ENCODE measurements at regions not wholly inside any gene's neighbourhood (a gene's known extent, or its start where the extent isn't known, plus 50 kb on each side); places are given as distances from the start of the nearest gene placed in this dataset.

GRCh38 chr12:27183342-27183741 lies 60.7 kb upstream of the STK38L start:
- Mint-ChIP-seq H3K9me3 (no peaks in the 10 kb centered on the region), H3K4me1 (ENCODE audit: low read depth) (peaks cover 39% of the 10 kb centered on the region)

GRCh38 chr12:27185234-27186021 lies 58.7 kb upstream of the STK38L start:
- peak; percentile 71 for DNase-seq
- Mint-ChIP-seq H3K27ac (no peak overlapping the region), H3K9me3 (no peaks in the 10 kb centered on the region), H3K27me3 (ENCODE audit: low read depth) (no peaks in the 10 kb centered on the region), H3K36me3 (ENCODE audit: low read depth) (no peaks in the 10 kb centered on the region), H3K4me3 (no peak overlapping the region), H3K4me1 (ENCODE audit: low read depth) (peaks cover 19% of the 10 kb centered on the region)
- intact Hi-C loops (cut with micrococcal nuclease) = loop anchor here (1.0 kb wide), 1 partner anchor 59 kb away; the partner anchor contains the start of gene STK38L
- CTCF ChIA-PET = interaction anchor here (1.1 to 1.3 kb wide), 2 partner anchors 44 to 121 kb away, joined by 3 to 5 read pairs; no protein-coding TSS in a partner anchor

More at GRCh38 chr12:27183342-27183741, 60.7 kb upstream of the STK38L start:
- CTCF ChIA-PET = no interaction called here
- no peak for DNase-seq
- H3K4me3 Mint-ChIP-seq = no peak overlapping the region
- intact Hi-C loops (cut with micrococcal nuclease) = no loop called here
- H3K27ac Mint-ChIP-seq = no peak overlapping the region
- no peaks in the 10 kb centered on the region for H3K27me3 Mint-ChIP-seq (ENCODE audit: low read depth)
- H3K36me3 Mint-ChIP-seq (ENCODE audit: low read depth) = no peaks in the 10 kb centered on the region

- Mint-ChIP-seq H3K36me3 (ENCODE audit: low read depth) (no peaks in the 10 kb centered on the region), H3K4me3 (no peak overlapping the region), H3K4me1 (ENCODE audit: low read depth) (peaks cover 14% of the 10 kb centered on the region), H3K27me3 (ENCODE audit: low read depth) (no peaks in the 10 kb centered on the region), H3K27ac (no peak overlapping the region), H3K9me3 (no peaks in the 10 kb centered on the region)
- intact Hi-C loops (cut with micrococcal nuclease) = no loop called here
- CTCF ChIA-PET = interaction anchor here (1.1 kb wide), 1 partner anchor 120 kb away, joined by 5 read pairs; no protein-coding TSS in a partner anchor
- DNase-seq = no peak
Observed at GRCh38 chr12:27186022-27186839, 57.9 kb upstream of the STK38L start.

- DNase-seq = no peak
- intact Hi-C loops (cut with micrococcal nuclease) = no loop called here
- Mint-ChIP-seq H3K36me3 (ENCODE audit: low read depth) (no peaks in the 10 kb centered on the region), H3K4me3 (no peak overlapping the region), H3K4me1 (ENCODE audit: low read depth) (peaks cover 14% of the 10 kb centered on the region), H3K9me3 (no peaks in the 10 kb centered on the region), H3K27me3 (ENCODE audit: low read depth) (no peaks in the 10 kb centered on the region), H3K27ac (no peak overlapping the region)
- CTCF ChIA-PET = interaction anchor here (1.1 kb wide), 2 partner anchors 38 to 118 kb away, joined by 3 to 4 read pairs; no protein-coding TSS in a partner anchor
Observed at GRCh38 chr12:27187697-27188096, 56.4 kb upstream of the STK38L start.

- Mint-ChIP-seq H3K9me3 (no peaks in the 10 kb centered on the region), H3K27me3 (ENCODE audit: low read depth) (no peaks in the 10 kb centered on the region), H3K4me3 (no peak overlapping the region), H3K4me1 (ENCODE audit: low read depth) (peaks cover 6% of the 10 kb centered on the region), H3K27ac (no peak overlapping the region), H3K36me3 (ENCODE audit: low read depth) (no peaks in the 10 kb centered on the region)
- intact Hi-C loops (cut with micrococcal nuclease) = no loop called here
- DNase-seq = no peak
- CTCF ChIA-PET = no interaction called here
Observed at GRCh38 chr12:27190761-27191160, 53.3 kb upstream of the STK38L start.

GRCh38 chr12:27191531-27191930 lies 52.6 kb upstream of the STK38L start:
- CTCF ChIA-PET = no interaction called here
- no peak overlapping the region for H3K4me3 Mint-ChIP-seq
- H3K27me3 Mint-ChIP-seq (ENCODE audit: low read depth) = no peaks in the 10 kb centered on the region
- no peak for DNase-seq
- H3K9me3 Mint-ChIP-seq = no peaks in the 10 kb centered on the region
- no peaks in the 10 kb centered on the region for H3K36me3 Mint-ChIP-seq (ENCODE audit: low read depth)
- no peak overlapping the region for H3K27ac Mint-ChIP-seq
- intact Hi-C loops (cut with micrococcal nuclease) = no loop called here
- no peaks in the 10 kb centered on the region for H3K4me1 Mint-ChIP-seq (ENCODE audit: low read depth)

- no peak overlapping the region for H3K4me3 Mint-ChIP-seq
- no peaks in the 10 kb centered on the region for H3K27me3 Mint-ChIP-seq (ENCODE audit: low read depth)
- H3K4me1 Mint-ChIP-seq (ENCODE audit: low read depth) = no peaks in the 10 kb centered on the region
- no peaks in the 10 kb centered on the region for H3K36me3 Mint-ChIP-seq (ENCODE audit: low read depth)
- DNase-seq = no peak
- no peaks in the 10 kb centered on the region for H3K9me3 Mint-ChIP-seq
- intact Hi-C loops (cut with micrococcal nuclease) = no loop called here
- CTCF ChIA-PET = no interaction called here
- H3K27ac Mint-ChIP-seq = no peak overlapping the region
Observed at GRCh38 chr12:27192118-27192802, 51.8 kb upstream of the STK38L start.

GRCh38 chr12:27193106-27193505 lies 51.0 kb upstream of the STK38L start:
- intact Hi-C loops (cut with micrococcal nuclease) = no loop called here
- Mint-ChIP-seq H3K27ac (no peak overlapping the region), H3K4me3 (no peak overlapping the region), H3K4me1 (ENCODE audit: low read depth) (no peaks in the 10 kb centered on the region), H3K27me3 (ENCODE audit: low read depth) (no peaks in the 10 kb centered on the region), H3K9me3 (no peaks in the 10 kb centered on the region), H3K36me3 (ENCODE audit: low read depth) (no peaks in the 10 kb centered on the region)
- CTCF ChIA-PET = no interaction called here
- no peak for DNase-seq

- Mint-ChIP-seq H3K4me1 (ENCODE audit: low read depth) (no peaks in the 10 kb centered on the region), H3K27me3 (ENCODE audit: low read depth) (no peaks in the 10 kb centered on the region), H3K36me3 (ENCODE audit: low read depth) (no peaks in the 10 kb centered on the region), H3K9me3 (no peaks in the 10 kb centered on the region), H3K27ac (no peak overlapping the region), H3K4me3 (no peak overlapping the region)
- no peak for DNase-seq
- intact Hi-C loops (cut with micrococcal nuclease) = no loop called here
- CTCF ChIA-PET = no interaction called here
Observed at GRCh38 chr12:27193854-27194544, 50.1 kb upstream of the STK38L start.

Measured in activated naive CD4-positive, alpha-beta T cell treated with anti-CD3 and anti-CD28 coated beads for 36 hours (primary cell).